HEK293 (cell line): ENCODE measurements at regions not wholly inside any gene's neighbourhood (a gene's known extent, or its start where the extent isn't known, plus 50 kb on each side); places are given as distances from the start of the nearest gene placed in this dataset.

Source experiments
- CTCF ChIA-PET: fragments of 350-600 bp; formaldehyde crosslinking; extraction: SDS; loops from one replicate; lab custom pipeline; 2021; ENCODE audit warnings: antibody characterized with exemption; lab: Yijun Ruan, JAX
- POLR2A ChIA-PET: fragments of 300-600 bp; formaldehyde crosslinking; extraction: SDS; loops from one replicate; lab custom pipeline; 2020; ENCODE audit warnings: antibody characterized with exemption, inconsistent platforms; lab: Yijun Ruan, JAX
- H3K27ac ChIP-seq: fragments of 200-500 bp; sonication (Bioruptor generic); 2 replicates; pipeline ENCODE4 v1.5.1; 2014; ENCODE audit warnings: low read depth, low read length, control low read depth, inconsistent platforms; ENCODE audit errors: extremely low read depth
- H3K36me3 ChIP-seq, 2 experiments: fragments of 200-500 bp in 1 of 2; sonication (Bioruptor generic) in 1 of 2; 1 replicate in 1 of 2; 2 replicates in 1 of 2; pipeline ENCODE4 v1.5.1; 2014 to 2017; ENCODE audit warnings: inconsistent platforms in 2 of 2, low read length in 2 of 2; ENCODE audit not compliant: control insufficient read depth in 2 of 2, insufficient read depth in 1 of 2
- H3K4me1 ChIP-seq: fragments of 200-500 bp; sonication (Bioruptor generic); 2 replicates; pipeline ENCODE4 v1.5.1; 2014; ENCODE audit warnings: mild to moderate bottlenecking, low read length, inconsistent platforms; ENCODE audit not compliant: control insufficient read depth, insufficient read depth
- H3K4me3 ChIP-seq: 2 replicates; pipeline ENCODE4 v1.5.1; 2011; ENCODE audit warnings: low read depth, mild to moderate bottlenecking, control low read depth, low read length, moderate library complexity
- H3K9me3 ChIP-seq: fragments of 200-500 bp; sonication (Bioruptor generic); 2 replicates; pipeline ENCODE4 v1.5.1; 2014; ENCODE audit warnings: low read depth, low read length, inconsistent platforms; ENCODE audit not compliant: control insufficient read depth, insufficient read depth
- BCL11B ChIP-seq: fragments of 450-650 bp; formaldehyde crosslinking; IDR thresholded peaks from 2 replicates; pipeline ENCODE4 v1.5.1; 2016; ENCODE audit warnings: low read depth, missing biosample characterization, missing genetic modification characterization
- KLF10 ChIP-seq: fragments of 450-650 bp; IDR thresholded peaks from 2 replicates; pipeline ENCODE4 v1.5.1; 2018; ENCODE audit warnings: missing biosample characterization, mild to moderate bottlenecking, missing genetic modification characterization
- MEIS1 ChIP-seq: sonication (generic); formaldehyde crosslinking; IDR thresholded peaks from 2 replicates; pipeline ENCODE4 v1.8.1; 2022; ENCODE audit warnings: missing genetic modification reagents, mild to moderate bottlenecking, borderline replicate concordance
- SCRT1 ChIP-seq: fragments of 450-650 bp; formaldehyde crosslinking; IDR thresholded peaks from 2 replicates; pipeline ENCODE4 v1.5.1; 2016; ENCODE audit warnings: missing biosample characterization, missing genetic modification characterization, borderline replicate concordance
- YY1 ChIP-seq: fragments of 450-650 bp; formaldehyde crosslinking; IDR thresholded peaks from 2 replicates; pipeline ENCODE4 v1.5.1; 2018; ENCODE audit warnings: missing biosample characterization, missing genetic modification characterization
- ZBTB26 ChIP-seq: fragments of 450-650 bp; formaldehyde crosslinking; optimal IDR thresholded peaks from 2 replicates; pipeline ENCODE3; 2016; ENCODE audit warnings: missing biosample characterization, mild to moderate bottlenecking, missing genetic modification characterization
- ZFP37 ChIP-seq: fragments of 450-650 bp; formaldehyde crosslinking; IDR thresholded peaks from 2 replicates; pipeline ENCODE4 v1.5.1; 2016; ENCODE audit warnings: missing biosample characterization, missing genetic modification characterization
- ZNF146 ChIP-seq: fragments of 450-650 bp; formaldehyde crosslinking; IDR thresholded peaks from 2 replicates; pipeline ENCODE4 v1.5.1; 2016; ENCODE audit warnings: missing biosample characterization, missing genetic modification characterization
- ZNF155 ChIP-seq: fragments of 450-650 bp; formaldehyde crosslinking; IDR thresholded peaks from 2 replicates; pipeline ENCODE4 v1.5.1; 2016; ENCODE audit warnings: missing biosample characterization, missing genetic modification characterization
- ZNF18 ChIP-seq: fragments of 450-650 bp; formaldehyde crosslinking; IDR thresholded peaks from 2 replicates; pipeline ENCODE4 v1.5.1; 2016; ENCODE audit warnings: missing biosample characterization, missing genetic modification characterization
- ZNF223 ChIP-seq: fragments of 450-650 bp; formaldehyde crosslinking; IDR thresholded peaks from 2 replicates; pipeline ENCODE4 v1.5.1; 2016; ENCODE audit warnings: missing biosample characterization, missing genetic modification characterization
- ZNF24 ChIP-seq: fragments of 450-650 bp; formaldehyde crosslinking; IDR thresholded peaks from 2 replicates; pipeline ENCODE4 v1.5.1; 2016; ENCODE audit warnings: missing biosample characterization, missing genetic modification characterization
- ZNF280D ChIP-seq: fragments of 450-650 bp; formaldehyde crosslinking; IDR thresholded peaks from 2 replicates; pipeline ENCODE4 v1.5.1; 2016; ENCODE audit warnings: missing biosample characterization, missing genetic modification characterization
- ZNF302 ChIP-seq: fragments of 450-650 bp; formaldehyde crosslinking; IDR thresholded peaks from 2 replicates; pipeline ENCODE4 v1.5.1; 2016; ENCODE audit warnings: missing biosample characterization, missing genetic modification characterization, low read depth
- ZNF404 ChIP-seq: fragments of 450-650 bp; formaldehyde crosslinking; IDR thresholded peaks from 2 replicates; pipeline ENCODE4 v1.5.1; 2017; ENCODE audit warnings: missing biosample characterization, missing genetic modification characterization
- ZNF423 ChIP-seq: fragments of 450-650 bp; formaldehyde crosslinking; IDR thresholded peaks from 2 replicates; pipeline ENCODE4 v1.5.1; 2016; ENCODE audit warnings: missing biosample characterization, missing genetic modification characterization
- ZNF518A ChIP-seq: fragments of 450-650 bp; formaldehyde crosslinking; conservative IDR thresholded peaks from 2 replicates; pipeline ENCODE4 v1.5.1; 2016; ENCODE audit warnings: low read depth, missing biosample characterization, missing genetic modification characterization
- ZNF623 ChIP-seq: fragments of 450-650 bp; formaldehyde crosslinking; IDR thresholded peaks from 2 replicates; pipeline ENCODE4 v1.5.1; 2016; ENCODE audit warnings: missing biosample characterization, missing genetic modification characterization
- ZNF660 ChIP-seq: fragments of 450-650 bp; IDR thresholded peaks from 2 replicates; pipeline ENCODE4 v1.5.1; 2018; ENCODE audit warnings: missing biosample characterization, mild to moderate bottlenecking, missing genetic modification characterization
- ZNF747 ChIP-seq: fragments of 450-650 bp; formaldehyde crosslinking; IDR thresholded peaks from 2 replicates; pipeline ENCODE4 v1.5.1; 2016; ENCODE audit warnings: missing biosample characterization, missing genetic modification characterization
- ZNF776 ChIP-seq: fragments of 450-650 bp; formaldehyde crosslinking; IDR thresholded peaks from 2 replicates; pipeline ENCODE4 v1.5.0; 2017; ENCODE audit warnings: missing biosample characterization, missing genetic modification characterization, borderline replicate concordance
- ZNF785 ChIP-seq: fragments of 450-650 bp; formaldehyde crosslinking; IDR thresholded peaks from 2 replicates; pipeline ENCODE4 v1.5.1; 2016; ENCODE audit warnings: missing biosample characterization, missing genetic modification characterization
- ZSCAN23 ChIP-seq: fragments of 450-650 bp; formaldehyde crosslinking; IDR thresholded peaks from 2 replicates; pipeline ENCODE4 v1.5.1; 2016; ENCODE audit warnings: missing biosample characterization, missing genetic modification characterization
- ZSCAN4 ChIP-seq: fragments of 450-650 bp; formaldehyde crosslinking; IDR thresholded peaks from 2 replicates; pipeline ENCODE4 v1.5.1; 2017; ENCODE audit warnings: missing biosample characterization, missing genetic modification characterization

- TF ChIP-seq ZNF518A (tag by site-specific recombination) (no peak), ZNF623 (tag by site-specific recombination) (no peak), BCL11B (tag by site-specific recombination) (no peak), ZNF404 (tag by site-specific recombination) (no peak)
These were observed 861.5 kb upstream of the ZWINT start (continued) for GRCh38 chr10:57222603-57223002.

GRCh38 chr10:57222129-57222528, 861.1 kb upstream of the ZWINT start:
- ChIA-PET POLR2A (no interaction called here), CTCF (no interaction called here)
- no peaks in the 10 kb centered on the region for H3K36me3 ChIP-seq
- H3K27ac ChIP-seq = no peak overlapping the region
- H3K9me3 ChIP-seq = no peaks in the 10 kb centered on the region
- TF ChIP-seq KLF10 (tag by site-specific recombination) (no peak), ZNF146 (no peak), ZBTB26 (tag by site-specific recombination) (no peak), ZNF223 (tag by site-specific recombination) (no peak), SCRT1 (tag by site-specific recombination) (no peak), ZSCAN23 (no peak), ZSCAN4 (tag by site-specific recombination) (no peak), ZFP37 (tag by site-specific recombination) (no peak), ZNF776 (no peak), ZNF660 (no peak), ZNF24 (tag by site-specific recombination) (no peak), ZNF302 (tag by site-specific recombination) (no peak), ZNF18 (tag by site-specific recombination) (no peak), ZNF747 (tag by site-specific recombination) (no peak), YY1 (tag by site-specific recombination) (no peak), ZNF280D (no peak), ZNF155 (tag by site-specific recombination) (no peak), ZNF785 (tag by site-specific recombination) (no peak), ZNF423 (no peak), MEIS1 (no peak)
- H3K4me1 ChIP-seq = no peaks in the 10 kb centered on the region
- no peak overlapping the region for H3K4me3 ChIP-seq
